ENCODE measurements at regions not wholly inside any gene's neighbourhood (a gene's known extent, or its start where the extent isn't known, plus 50 kb on each side); places are given as distances from the start of the nearest gene placed in this dataset.

GRCh38 chr18:73597832-73598615, 549.6 kb downstream of the FBXO15 start:
- TF ChIP-seq CTCF (IDR thresholded peaks at IDR 0.05) = no peak
- intact Hi-C loops (cut with DNase I) = no loop called here
- no peak overlapping the region for H3K27ac ChIP-seq
- H3K4me3 ChIP-seq = no peak overlapping the region
- H3K4me1 ChIP-seq = no peaks in the 10 kb centered on the region
- peak in 1 of 2 donors; percentile 21 for ATAC-seq
- DNase-seq = no peak
- no peaks in the 10 kb centered on the region for H3K27me3 ChIP-seq (ENCODE audit: low read depth)
- no peaks in the 10 kb centered on the region for H3K9me3 ChIP-seq
- no peaks in the 10 kb centered on the region for H3K36me3 ChIP-seq

- TF ChIP-seq CTCF (IDR thresholded peaks at IDR 0.05) = no peak
- intact Hi-C loops (cut with DNase I) = no loop called here
- ATAC-seq (no peak), DNase-seq (no peak)
- no peaks in the 10 kb centered on the region for H3K4me1 ChIP-seq
- no peaks in the 10 kb centered on the region for H3K36me3 ChIP-seq
- H3K27ac ChIP-seq = no peak overlapping the region
- H3K27me3 ChIP-seq (ENCODE audit: low read depth) = no peaks in the 10 kb centered on the region
- H3K4me3 ChIP-seq = no peak overlapping the region
- no peaks in the 10 kb centered on the region for H3K9me3 ChIP-seq
Observed at GRCh38 chr18:73594749-73595148, 552.9 kb downstream of the FBXO15 start.

GRCh38 chr18:73593207-73593606, 554.4 kb downstream of the FBXO15 start:
- Histone ChIP-seq H3K4me1 (no peaks in the 10 kb centered on the region), H3K36me3 (no peaks in the 10 kb centered on the region), H3K27ac (no peak overlapping the region), H3K27me3 (ENCODE audit: low read depth) (no peaks in the 10 kb centered on the region), H3K9me3 (no peaks in the 10 kb centered on the region), H3K4me3 (no peak overlapping the region)
- ATAC-seq (no peak), DNase-seq (no peak)
- TF ChIP-seq CTCF (IDR thresholded peaks at IDR 0.05) = no peak
- intact Hi-C loops (cut with DNase I) = no loop called here

- Histone ChIP-seq H3K36me3 (no peaks in the 10 kb centered on the region), H3K9me3 (no peaks in the 10 kb centered on the region), H3K4me1 (no peaks in the 10 kb centered on the region), H3K27me3 (ENCODE audit: low read depth) (no peaks in the 10 kb centered on the region), H3K4me3 (no peak overlapping the region), H3K27ac (no peak overlapping the region)
- no peak for TF ChIP-seq CTCF (IDR thresholded peaks at IDR 0.05)
- intact Hi-C loops (cut with DNase I) = no loop called here
- DNase-seq (no peak), ATAC-seq (no peak)
Observed at GRCh38 chr18:73590950-73591349, 556.7 kb downstream of the FBXO15 start.

- intact Hi-C loops (cut with DNase I) = no loop called here
- ATAC-seq (no peak), DNase-seq (no peak)
- no peak overlapping the region for H3K27ac ChIP-seq
- no peaks in the 10 kb centered on the region for H3K4me1 ChIP-seq
- no peaks in the 10 kb centered on the region for H3K27me3 ChIP-seq (ENCODE audit: low read depth)
- H3K4me3 ChIP-seq = no peak overlapping the region
- no peak for TF ChIP-seq CTCF (IDR thresholded peaks at IDR 0.05)
- no peaks in the 10 kb centered on the region for H3K9me3 ChIP-seq
- no peaks in the 10 kb centered on the region for H3K36me3 ChIP-seq
Observed at GRCh38 chr18:73579698-73580097, 567.9 kb downstream of the FBXO15 start.
